Esophagus (tissue), 2 donors: ENCODE measurements at regions not wholly inside any gene's neighbourhood (a gene's known extent, or its start where the extent isn't known, plus 50 kb on each side); places are given as distances from the start of the nearest gene placed in this dataset.

Experiments used
- H3K27ac ChIP-seq, 2 donors: one replicate each; pipeline ENCODE4 v1.5.1; 2013; ENCODE audit warnings: low read depth in 2 of 2, mild to moderate bottlenecking in 2 of 2, inconsistent platforms in 1 of 2, low read length in 1 of 2, moderate library complexity in 1 of 2
- H3K27me3 ChIP-seq, 2 donors: one replicate each; pipeline ENCODE4 v1.6.1; 2013; ENCODE audit warnings: low read length in 2 of 2, control low read depth in 1 of 2, mild to moderate bottlenecking in 1 of 2; ENCODE audit not compliant: insufficient read depth in 2 of 2, control insufficient read depth in 1 of 2
- H3K36me3 ChIP-seq, 2 donors: one replicate each; pipeline ENCODE4 v1.6.1; 2013; ENCODE audit warnings: low read length in 1 of 2; ENCODE audit not compliant: control insufficient read depth in 2 of 2, insufficient read depth in 2 of 2
- H3K4me1 ChIP-seq, 2 donors: one replicate each; pipeline ENCODE4 v1.6.1; 2013; ENCODE audit warnings: low read length in 1 of 2; ENCODE audit not compliant: control insufficient read depth in 2 of 2, insufficient read depth in 2 of 2
- H3K4me3 ChIP-seq, 2 donors: one replicate each; pipeline ENCODE4 v1.5.1; 2013; ENCODE audit warnings: low read length in 2 of 2, mild to moderate bottlenecking in 2 of 2, low read depth in 1 of 2, moderate library complexity in 1 of 2
- H3K9me3 ChIP-seq, 2 donors: one replicate each; pipeline ENCODE4 v1.6.1; 2013; ENCODE audit warnings: mild to moderate bottlenecking in 2 of 2, low read depth in 1 of 2, low read length in 1 of 2, moderate library complexity in 1 of 2; ENCODE audit not compliant: control insufficient read depth in 2 of 2, insufficient read depth in 1 of 2
- WGBS, 2 donors: extraction: QIAGEN DNeasy Blood & Tissue Kit; methylation state at CpG; one replicate each; pipeline ENCODE4 v1.1.7; 2013; 5-methylcytosine and 5-hydroxymethylcytosine counted together
- donor health status: healthy with polysubstance abuse.
- donor health status: Bipolar disorder and iron deficiency.

- Histone ChIP-seq H3K4me1 (no peaks in the 10 kb centered on the region), H3K36me3 (no peaks in the 10 kb centered on the region), H3K4me3 (no peak overlapping the region), H3K9me3 (no peaks in the 10 kb centered on the region), H3K27me3 (no peaks in the 10 kb centered on the region), H3K27ac (no peak overlapping the region)
- WGBS, 2 donors: 51 to 64% methylated on average over 13 of the region's 13 CpGs
Observed at GRCh38 chr2:57886161-57886786, 160.3 kb upstream of the VRK2 start.

GRCh38 chr2:57888463-57888862 is 158.1 kb upstream of the VRK2 start:
- 73 to 80% methylated on average over 3 of the region's 3 CpGs for WGBS, 2 donors
- H3K4me1 ChIP-seq: no peaks in the 10 kb centered on the region
- H3K36me3 ChIP-seq: no peaks in the 10 kb centered on the region

GRCh38 chr2:57890464-57890863 is 156.1 kb upstream of the VRK2 start:
- Histone ChIP-seq H3K4me1 (no peaks in the 10 kb centered on the region), H3K4me3 (no peak overlapping the region), H3K9me3 (no peaks in the 10 kb centered on the region), H3K27me3 (no peaks in the 10 kb centered on the region), H3K27ac (no peak overlapping the region), H3K36me3 (no peaks in the 10 kb centered on the region)

More at GRCh38 chr2:57888463-57888862, 158.1 kb upstream of the VRK2 start:
- no peak overlapping the region for H3K4me3 ChIP-seq
- no peak overlapping the region for H3K27ac ChIP-seq
- H3K9me3 ChIP-seq: no peaks in the 10 kb centered on the region
- H3K27me3 ChIP-seq: no peaks in the 10 kb centered on the region

- H3K9me3 ChIP-seq: no peaks in the 10 kb centered on the region
- 78 to 87% methylated on average over 7 of the region's 7 CpGs for WGBS, 2 donors
- H3K27me3 ChIP-seq: no peaks in the 10 kb centered on the region
- H3K4me3 ChIP-seq: no peak overlapping the region
- H3K4me1 ChIP-seq: no peaks in the 10 kb centered on the region
- no peaks in the 10 kb centered on the region for H3K36me3 ChIP-seq
- H3K27ac ChIP-seq: no peak overlapping the region
Observed at GRCh38 chr2:57891086-57891712, 155.4 kb upstream of the VRK2 start.

GRCh38 chr2:57892920-57893319 is 153.7 kb upstream of the VRK2 start:
- no peak overlapping the region for H3K4me3 ChIP-seq
- H3K4me1 ChIP-seq: no peaks in the 10 kb centered on the region
- no peaks in the 10 kb centered on the region for H3K36me3 ChIP-seq
- WGBS, 2 donors: 62 to 63% methylated on average over 3 of the region's 3 CpGs
- H3K27ac ChIP-seq: no peak overlapping the region
- no peaks in the 10 kb centered on the region for H3K27me3 ChIP-seq
- H3K9me3 ChIP-seq: no peaks in the 10 kb centered on the region

- H3K4me1 ChIP-seq: no peaks in the 10 kb centered on the region
- H3K36me3 ChIP-seq: no peaks in the 10 kb centered on the region
- no peaks in the 10 kb centered on the region for H3K9me3 ChIP-seq
- H3K27ac ChIP-seq: no peak overlapping the region
- no peak overlapping the region for H3K4me3 ChIP-seq
- whole genome bisulfite sequencing, 2 donors: 66 to 72% methylated on average over 6 of the region's 6 CpGs
- H3K27me3 ChIP-seq: no peaks in the 10 kb centered on the region
Observed at GRCh38 chr2:57893347-57893746, 153.3 kb upstream of the VRK2 start.

- H3K27me3 ChIP-seq: no peaks in the 10 kb centered on the region
- no peaks in the 10 kb centered on the region for H3K4me1 ChIP-seq
- WGBS, 2 donors: 78 to 79% methylated on average over 1 of the region's 1 CpG
- no peaks in the 10 kb centered on the region for H3K9me3 ChIP-seq
- H3K4me3 ChIP-seq: no peak overlapping the region
- H3K36me3 ChIP-seq: no peaks in the 10 kb centered on the region
- no peak overlapping the region for H3K27ac ChIP-seq
Observed at GRCh38 chr2:57893786-57894185, 152.8 kb upstream of the VRK2 start.

- H3K27me3 ChIP-seq: no peaks in the 10 kb centered on the region
- no peaks in the 10 kb centered on the region for H3K4me1 ChIP-seq
- WGBS, 2 donors: 78 to 84% methylated on average over 2 of the region's 2 CpGs
- no peak overlapping the region for H3K4me3 ChIP-seq
- no peaks in the 10 kb centered on the region for H3K36me3 ChIP-seq
- H3K27ac ChIP-seq: no peak overlapping the region
- H3K9me3 ChIP-seq: no peaks in the 10 kb centered on the region
Observed at GRCh38 chr2:57894381-57894780, 152.2 kb upstream of the VRK2 start.

DNA sequence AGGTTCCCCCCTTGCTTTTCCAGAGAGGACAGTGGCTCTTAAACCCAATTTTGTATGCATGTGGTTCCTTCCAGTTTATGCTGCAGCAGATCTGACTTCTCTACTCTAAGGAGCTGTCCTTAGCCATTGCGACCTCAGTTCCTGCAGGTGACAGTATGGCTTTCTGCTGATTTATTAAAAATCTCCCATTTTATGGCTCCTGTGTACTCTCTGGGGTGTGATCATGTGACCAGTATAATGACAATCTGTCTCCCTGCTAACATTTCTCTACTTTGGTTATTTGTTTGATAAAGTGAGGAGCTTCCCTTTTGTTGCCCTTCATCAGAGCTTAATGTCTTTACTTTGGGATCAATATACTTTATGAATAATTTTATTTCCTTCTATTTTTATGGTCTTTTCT is 148.7 kb upstream of the VRK2 start:
- H3K27ac ChIP-seq: no peak overlapping the region
- no peaks in the 10 kb centered on the region for H3K27me3 ChIP-seq
- H3K36me3 ChIP-seq: no peaks in the 10 kb centered on the region
- WGBS, 2 donors: 85% methylated on average over 1 of the region's 1 CpG
- no peaks in the 10 kb centered on the region for H3K4me1 ChIP-seq
- no peak overlapping the region for H3K4me3 ChIP-seq
- no peaks in the 10 kb centered on the region for H3K9me3 ChIP-seq

- H3K27ac ChIP-seq: no peak overlapping the region
- H3K9me3 ChIP-seq: no peaks in the 10 kb centered on the region
- no peaks in the 10 kb centered on the region for H3K36me3 ChIP-seq
- no peak overlapping the region for H3K4me3 ChIP-seq
- H3K4me1 ChIP-seq: no peaks in the 10 kb centered on the region
- WGBS, 2 donors: 50 to 57% methylated on average over 1 of the region's 1 CpG
- H3K27me3 ChIP-seq: no peaks in the 10 kb centered on the region
Observed at GRCh38 chr2:57899898-57900297, 146.7 kb upstream of the VRK2 start.
